Upper lobe of right lung (tissue), 1 donor: ENCODE measurements at regions not wholly inside any gene's neighbourhood (a gene's known extent, or its start where the extent isn't known, plus 50 kb on each side); places are given as distances from the start of the nearest gene placed in this dataset.
A peak's percentile ranks its signal among the peaks of the same experiment; 100 is the strongest.

ENCODE experiments used
- ATAC-seq: fragments of 200-7000 bp; cut with Tn5 transposase; one replicate; pipeline ENCODE4 v1.9.1; 2020; ENCODE audit warnings: mild to moderate bottlenecking, moderate library complexity
- DNase-seq: peaks from one replicate; pipeline ENCODE4 v3.0.0-alpha.2; 2020
- H3K27ac ChIP-seq: fragments of 200-600 bp; one replicate; pipeline ENCODE4 v1.8.0; 2022
- H3K27me3 ChIP-seq: fragments of 200-600 bp; one replicate; pipeline ENCODE4 v1.8.0; 2022; ENCODE audit warnings: mild to moderate bottlenecking
- H3K36me3 ChIP-seq: fragments of 200-600 bp; one replicate; pipeline ENCODE4 v1.8.0; 2022
- H3K4me1 ChIP-seq: fragments of 200-600 bp; one replicate; pipeline ENCODE4 v1.8.0; 2022
- H3K4me3 ChIP-seq: fragments of 200-600 bp; one replicate; pipeline ENCODE4 v1.8.0; 2022; ENCODE audit warnings: mild to moderate bottlenecking
- H3K9me3 ChIP-seq: fragments of 200-600 bp; one replicate; pipeline ENCODE4 v1.8.0; 2022
- CTCF ChIP-seq: fragments of 200-600 bp; IDR thresholded peaks from one replicate; pipeline ENCODE4 v1.8.0; 2022; ENCODE audit warnings: antibody characterized with exemption
- intact Hi-C: fragments of 100-400 bp; cut with DNase I; formaldehyde crosslinking; loops from one replicate; pipeline ENCODE4 v1.11.0; 2022
- donor health status: DM: no; HTN: yes; CAD: no; lungs with severe emphysema.

GRCh38 chr5:120926471-120926870, 462.4 kb downstream of the PRR16 start:
- DNase-seq (no peak), ATAC-seq (no peak)
- TF ChIP-seq CTCF: no peak
- H3K27ac ChIP-seq: no peak overlapping the region
- H3K4me3 ChIP-seq: no peak overlapping the region
- no peaks in the 10 kb centered on the region for H3K4me1 ChIP-seq
- H3K9me3 ChIP-seq: no peaks in the 10 kb centered on the region
- no peaks in the 10 kb centered on the region for H3K27me3 ChIP-seq
- H3K36me3 ChIP-seq: no peaks in the 10 kb centered on the region
- intact Hi-C loops: no loop called here

- H3K4me1 ChIP-seq: no peaks in the 10 kb centered on the region
- TF ChIP-seq CTCF: no peak
- DNase-seq (no peak), ATAC-seq (no peak)
- H3K27ac ChIP-seq: no peak overlapping the region
- no peaks in the 10 kb centered on the region for H3K36me3 ChIP-seq
- no peak overlapping the region for H3K4me3 ChIP-seq
- no peaks in the 10 kb centered on the region for H3K27me3 ChIP-seq
- no peaks in the 10 kb centered on the region for H3K9me3 ChIP-seq
- intact Hi-C loops: no loop called here
These were observed 463.9 kb downstream of the PRR16 start for GRCh38 chr5:120927950-120928530.

- Histone ChIP-seq H3K4me3 (no peak overlapping the region), H3K27ac (no peak overlapping the region), H3K4me1 (no peaks in the 10 kb centered on the region), H3K27me3 (no peaks in the 10 kb centered on the region), H3K9me3 (no peaks in the 10 kb centered on the region), H3K36me3 (no peaks in the 10 kb centered on the region)
- intact Hi-C loops: no loop called here
- DNase-seq (no peak), ATAC-seq (no peak)
- TF ChIP-seq CTCF: no peak
These were observed 468.4 kb downstream of the PRR16 start for GRCh38 chr5:120932480-120932879.

GRCh38 chr5:120934031-120934430, 469.9 kb downstream of the PRR16 start:
- H3K36me3 ChIP-seq: no peaks in the 10 kb centered on the region
- no peak overlapping the region for H3K4me3 ChIP-seq
- H3K4me1 ChIP-seq: no peaks in the 10 kb centered on the region
- no peak for TF ChIP-seq CTCF
- H3K27me3 ChIP-seq: no peaks in the 10 kb centered on the region
- intact Hi-C loops: no loop called here
- DNase-seq (no peak), ATAC-seq (no peak)
- no peaks in the 10 kb centered on the region for H3K9me3 ChIP-seq
- H3K27ac ChIP-seq: no peak overlapping the region

DNA sequence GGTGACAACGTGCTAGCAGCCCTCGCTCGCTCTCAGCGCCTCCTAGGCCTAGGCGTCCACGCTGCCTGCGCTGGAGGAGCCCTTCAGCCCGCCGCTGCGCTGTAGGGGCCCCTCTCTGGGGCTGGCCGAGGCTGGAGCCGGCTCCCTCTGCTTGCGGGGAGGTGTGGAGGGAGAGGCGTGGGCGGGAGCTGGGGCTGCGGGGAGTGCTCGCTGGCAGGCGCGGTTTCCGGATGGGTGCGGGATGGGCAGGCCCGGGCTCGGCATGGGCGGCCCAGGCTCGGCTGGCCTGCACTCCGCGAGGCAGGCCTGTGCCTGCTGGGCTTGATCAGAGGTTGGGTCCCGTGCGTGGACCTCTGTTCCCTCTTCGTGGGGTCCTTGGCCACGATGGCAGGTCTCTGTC, 472.6 kb downstream of the PRR16 start:
- Histone ChIP-seq H3K36me3 (no peaks in the 10 kb centered on the region), H3K27me3 (no peaks in the 10 kb centered on the region), H3K27ac (no peak overlapping the region), H3K4me3 (no peak overlapping the region), H3K9me3 (no peaks in the 10 kb centered on the region), H3K4me1 (no peaks in the 10 kb centered on the region)
- intact Hi-C loops: no loop called here
- ATAC-seq (peak; percentile 37), DNase-seq (no peak)
- no peak for TF ChIP-seq CTCF

DNA sequence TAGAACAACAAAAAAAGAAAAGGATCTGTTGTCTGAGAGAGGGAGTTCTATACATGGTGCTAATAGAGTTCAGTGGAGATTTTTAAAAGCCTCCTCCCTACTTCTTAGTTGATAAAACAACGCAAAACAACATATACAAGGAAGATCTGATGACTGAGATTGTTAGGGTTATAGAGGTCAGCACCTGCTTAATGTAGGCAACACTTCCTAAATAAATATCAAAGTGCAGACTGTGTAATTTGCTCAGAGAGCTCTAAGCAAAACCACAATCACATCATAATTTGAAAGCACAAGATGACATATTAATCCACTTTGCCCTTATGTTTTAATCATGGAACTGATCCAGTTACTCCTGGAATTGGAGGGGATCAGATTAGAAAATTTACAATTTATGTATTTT, 474.5 kb downstream of the PRR16 start:
- TF ChIP-seq CTCF: no peak
- H3K27me3 ChIP-seq: no peaks in the 10 kb centered on the region
- ATAC-seq (no peak), DNase-seq (no peak)
- no peak overlapping the region for H3K4me3 ChIP-seq
- H3K4me1 ChIP-seq: no peaks in the 10 kb centered on the region
- intact Hi-C loops: no loop called here
- H3K9me3 ChIP-seq: no peaks in the 10 kb centered on the region
- H3K36me3 ChIP-seq: no peaks in the 10 kb centered on the region
- H3K27ac ChIP-seq: no peak overlapping the region
